ENCODE measurements at regions not wholly inside any gene's neighbourhood (a gene's known extent, or its start where the extent isn't known, plus 50 kb on each side); places are given as distances from the start of the nearest gene placed in this dataset.

GRCh38 chr5:38105801-38106200 lies 152.6 kb upstream of the EGFLAM start:
- TF ChIP-seq, protein P1, sequence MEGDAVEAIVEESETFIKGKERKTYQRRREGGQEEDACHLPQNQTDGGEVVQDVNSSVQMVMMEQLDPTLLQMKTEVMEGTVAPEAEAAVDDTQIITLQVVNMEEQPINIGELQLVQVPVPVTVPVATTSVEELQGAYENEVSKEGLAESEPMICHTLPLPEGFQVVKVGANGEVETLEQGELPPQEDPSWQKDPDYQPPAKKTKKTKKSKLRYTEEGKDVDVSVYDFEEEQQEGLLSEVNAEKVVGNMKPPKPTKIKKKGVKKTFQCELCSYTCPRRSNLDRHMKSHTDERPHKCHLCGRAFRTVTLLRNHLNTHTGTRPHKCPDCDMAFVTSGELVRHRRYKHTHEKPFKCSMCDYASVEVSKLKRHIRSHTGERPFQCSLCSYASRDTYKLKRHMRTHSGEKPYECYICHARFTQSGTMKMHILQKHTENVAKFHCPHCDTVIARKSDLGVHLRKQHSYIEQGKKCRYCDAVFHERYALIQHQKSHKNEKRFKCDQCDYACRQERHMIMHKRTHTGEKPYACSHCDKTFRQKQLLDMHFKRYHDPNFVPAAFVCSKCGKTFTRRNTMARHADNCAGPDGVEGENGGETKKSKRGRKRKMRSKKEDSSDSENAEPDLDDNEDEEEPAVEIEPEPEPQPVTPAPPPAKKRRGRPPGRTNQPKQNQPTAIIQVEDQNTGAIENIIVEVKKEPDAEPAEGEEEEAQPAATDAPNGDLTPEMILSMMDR (IDR thresholded peaks at IDR 0.05) = no peak
- no peak for TF ChIP-seq POLR2A (IDR thresholded peaks at IDR 0.05)

Data from body of pancreas (tissue), 4 donors.